ENCODE measurements at regions not wholly inside any gene's neighbourhood (a gene's known extent, or its start where the extent isn't known, plus 50 kb on each side); places are given as distances from the start of the nearest gene placed in this dataset.

- TF ChIP-seq CTCF (IDR thresholded peaks at IDR 0.05), result peak; percentile 9
- no peak for TF ChIP-seq EZH2 (IDR thresholded peaks at IDR 0.05)
These were observed 757.3 kb downstream of the LTN1 start for GRCh38 chr21:28235169-28235895.
